GM12872 (cell line): ENCODE measurements at regions not wholly inside any gene's neighbourhood (a gene's known extent, or its start where the extent isn't known, plus 50 kb on each side); places are given as distances from the start of the nearest gene placed in this dataset.

Source experiments
- TF ChIP-seq, protein P1 (sequence below): IDR thresholded peaks from 3 replicates; pipeline ENCODE4 v1.5.1; 2011; ENCODE audit warnings: low read depth, mild to moderate bottlenecking, low read length, moderate library complexity; ENCODE audit not compliant: insufficient read depth

DNA sequence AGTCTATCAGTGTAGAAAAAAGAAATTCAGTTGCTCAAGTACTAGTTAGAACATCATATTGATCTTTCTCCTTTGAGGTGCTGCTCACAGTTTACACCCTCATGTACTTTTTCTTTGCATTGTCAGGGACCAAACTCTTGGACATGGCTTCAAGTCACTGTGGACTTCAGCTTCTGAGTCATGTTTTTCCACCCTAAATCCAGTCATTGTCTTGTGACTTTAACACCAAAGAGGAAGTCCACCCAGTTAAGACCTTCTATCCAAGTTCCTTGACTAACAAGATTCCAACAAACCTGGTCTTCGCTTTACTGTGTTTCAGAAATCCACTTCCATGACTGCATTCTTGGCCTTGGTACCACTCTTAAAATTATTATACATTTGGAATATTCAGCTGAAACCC, 206.7 kb upstream of the ARGLU1 start:
- TF ChIP-seq, protein P1, sequence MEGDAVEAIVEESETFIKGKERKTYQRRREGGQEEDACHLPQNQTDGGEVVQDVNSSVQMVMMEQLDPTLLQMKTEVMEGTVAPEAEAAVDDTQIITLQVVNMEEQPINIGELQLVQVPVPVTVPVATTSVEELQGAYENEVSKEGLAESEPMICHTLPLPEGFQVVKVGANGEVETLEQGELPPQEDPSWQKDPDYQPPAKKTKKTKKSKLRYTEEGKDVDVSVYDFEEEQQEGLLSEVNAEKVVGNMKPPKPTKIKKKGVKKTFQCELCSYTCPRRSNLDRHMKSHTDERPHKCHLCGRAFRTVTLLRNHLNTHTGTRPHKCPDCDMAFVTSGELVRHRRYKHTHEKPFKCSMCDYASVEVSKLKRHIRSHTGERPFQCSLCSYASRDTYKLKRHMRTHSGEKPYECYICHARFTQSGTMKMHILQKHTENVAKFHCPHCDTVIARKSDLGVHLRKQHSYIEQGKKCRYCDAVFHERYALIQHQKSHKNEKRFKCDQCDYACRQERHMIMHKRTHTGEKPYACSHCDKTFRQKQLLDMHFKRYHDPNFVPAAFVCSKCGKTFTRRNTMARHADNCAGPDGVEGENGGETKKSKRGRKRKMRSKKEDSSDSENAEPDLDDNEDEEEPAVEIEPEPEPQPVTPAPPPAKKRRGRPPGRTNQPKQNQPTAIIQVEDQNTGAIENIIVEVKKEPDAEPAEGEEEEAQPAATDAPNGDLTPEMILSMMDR: no peak

DNA sequence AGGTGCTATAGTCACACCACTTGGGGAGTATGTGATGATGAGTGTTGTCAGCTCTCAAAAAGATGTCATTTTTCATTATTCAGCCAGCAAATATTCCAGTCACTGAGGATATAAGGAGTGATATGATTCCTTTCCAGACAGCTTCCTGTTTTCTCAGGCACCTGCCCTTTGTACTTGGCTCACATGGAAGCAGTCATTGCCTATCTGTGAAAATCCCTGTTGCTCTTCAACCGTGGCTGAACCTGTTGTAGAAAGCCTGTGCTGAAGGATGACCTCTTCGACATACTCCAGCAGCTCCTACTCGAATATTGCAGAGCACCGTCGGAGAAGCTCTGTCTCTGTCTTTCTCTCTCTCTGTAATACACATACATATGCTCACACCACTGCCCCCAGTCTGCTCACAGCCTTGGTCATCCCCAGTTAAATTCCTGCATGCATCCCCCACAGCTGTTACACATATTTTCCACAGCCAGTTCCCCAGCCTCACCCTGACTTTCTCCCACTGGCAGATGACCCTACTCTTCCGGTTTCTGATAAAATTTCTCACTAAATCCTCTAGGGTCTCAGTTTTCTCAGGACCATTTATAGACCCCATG, 204.2 kb upstream of the ARGLU1 start:
- TF ChIP-seq, protein P1: no peak

DNA sequence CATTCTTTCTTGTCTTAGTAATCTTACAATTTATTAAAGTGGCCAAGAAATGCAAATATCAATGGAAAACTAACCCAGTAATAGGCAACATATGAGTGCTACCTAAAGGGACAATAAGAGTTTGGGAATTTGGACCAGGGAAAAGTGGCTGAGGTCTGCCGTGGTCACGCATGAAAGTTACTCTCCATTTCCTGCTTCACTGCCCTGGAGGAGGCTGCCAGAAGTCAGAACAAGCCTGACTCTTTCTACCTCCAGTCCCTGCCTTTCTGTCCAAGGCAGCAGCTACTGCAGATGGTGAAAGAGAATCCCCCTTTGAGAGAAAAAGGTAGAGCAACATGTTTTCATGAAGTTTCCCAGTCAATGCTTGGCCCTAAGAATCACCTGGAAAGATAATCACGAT, 201.1 kb upstream of the ARGLU1 start:
- TF ChIP-seq, protein P1: no peak

DNA sequence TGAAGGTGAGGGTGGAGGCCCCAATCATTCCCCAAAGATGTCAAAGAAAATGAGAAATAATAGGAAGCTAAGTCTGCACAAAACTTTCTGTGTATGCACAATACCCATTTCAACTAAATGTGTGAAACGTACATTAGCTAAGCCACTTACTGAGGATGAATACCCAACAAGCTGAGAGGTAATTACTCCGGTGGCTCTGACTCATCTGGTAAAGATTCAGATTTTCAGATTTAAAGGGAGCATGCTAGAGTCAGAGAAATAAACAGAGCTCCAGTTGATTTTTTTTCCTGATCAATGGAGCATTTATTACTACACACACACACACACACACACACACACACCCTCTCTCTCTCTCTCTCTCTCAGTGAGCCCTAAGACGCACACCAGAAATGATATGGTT, 194.8 kb upstream of the ARGLU1 start:
- TF ChIP-seq, protein P1: no peak

DNA sequence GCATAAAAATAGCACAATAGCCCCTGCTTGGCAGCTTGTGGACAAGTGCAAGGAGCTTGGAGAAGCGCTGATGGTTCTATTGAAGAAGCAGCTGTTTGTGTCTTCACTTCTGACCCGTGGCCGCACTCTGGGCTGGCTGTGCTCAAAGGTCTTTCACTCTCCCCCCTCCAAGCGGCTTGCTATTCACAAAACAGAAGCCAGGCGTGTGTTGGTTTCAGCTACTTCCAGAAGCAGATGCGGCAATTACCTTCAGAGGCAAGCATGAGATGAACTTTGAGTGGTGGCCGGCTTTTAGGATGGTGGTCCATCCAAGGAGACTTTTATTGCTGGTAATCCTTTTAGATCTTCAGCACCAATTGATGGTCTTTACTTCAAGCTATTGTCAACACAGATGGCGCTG, 188.5 kb upstream of the ARGLU1 start:
- TF ChIP-seq, protein P1: no peak

GRCh38 chr13:106755542-106755941, 187.6 kb upstream of the ARGLU1 start:
- TF ChIP-seq, protein P1: no peak

- TF ChIP-seq, protein P1: no peak
Observed at GRCh38 chr13:106753251-106753650, 185.3 kb upstream of the ARGLU1 start.
